ENCODE measurements at regions not wholly inside any gene's neighbourhood (a gene's known extent, or its start where the extent isn't known, plus 50 kb on each side); places are given as distances from the start of the nearest gene placed in this dataset.
"Not testable (repeated sequence)": the region's sequence is repeated elsewhere in the genome, so short reads cannot be mapped to it uniquely, and the experiment has no call there.

DNA sequence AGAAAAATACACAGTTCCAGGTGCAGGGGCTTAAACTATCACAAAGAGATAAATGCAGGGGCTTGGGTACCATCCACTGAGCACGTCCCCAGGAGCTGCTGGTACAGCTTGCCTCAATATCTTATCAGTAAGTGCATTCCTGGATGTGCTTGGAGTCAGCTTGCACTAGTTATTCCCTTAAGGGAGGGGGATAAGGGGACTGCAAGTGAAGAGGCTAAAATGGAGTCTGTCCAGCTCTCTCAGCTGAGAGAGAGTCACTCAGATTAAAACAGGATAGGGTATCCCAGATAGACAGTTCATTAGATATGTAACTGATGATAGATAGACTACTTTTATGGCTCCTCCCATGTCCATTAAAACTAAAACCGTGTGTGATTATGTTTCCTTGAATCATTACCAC lies 82.5 kb downstream of the PRR15 start:
- H3K23ac ChIP-seq (ENCODE audit: insufficient read length); H2AFZ ChIP-seq (ENCODE audit: low read length); H3K4ac ChIP-seq (replicated peaks; ENCODE audit: insufficient read length, low read depth, low read length); H3K56ac ChIP-seq (replicated peaks; ENCODE audit: insufficient read length, low read depth, low read length); H3K79me2 ChIP-seq (ENCODE audit: control insufficient read depth in 1 of 2, insufficient read depth in 2 of 2, low read length in 2 of 2); H3K4me3 ChIP-seq (ENCODE audit: extremely low read depth in 1 of 4, insufficient read depth in 2 of 4, low read depth in 3 of 4, low read length in 4 of 4); H2BK15ac ChIP-seq (ENCODE audit: low read length); H3K4me1 ChIP-seq (replicated peaks in 1 of 4; ENCODE audit: control insufficient read depth in 3 of 4, insufficient read depth in 4 of 4, low read length in 3 of 4); H4K91ac ChIP-seq (replicated peaks; ENCODE audit: insufficient read length, low read length); H4K20me1 ChIP-seq (replicated peaks in 1 of 2; ENCODE audit: control insufficient read depth in 1 of 2, insufficient read depth in 2 of 2, low read length in 2 of 2); H3K36me3 ChIP-seq (ENCODE audit: control insufficient read depth in 2 of 4, insufficient read depth in 4 of 4, low read length in 3 of 4); FAIRE-seq; H3K27me3 ChIP-seq (replicated peaks in 1 of 4; ENCODE audit: control insufficient read depth in 3 of 4, extremely low read depth in 1 of 4, insufficient read depth in 3 of 4, low read length in 3 of 4); DNase-seq (ENCODE audit: low read depth in 1 of 2, low spot score in 2 of 2); H3K18ac ChIP-seq (ENCODE audit: extremely low read depth, low read length); H3K79me1 ChIP-seq (ENCODE audit: low read depth, low read length); H4K5ac ChIP-seq (ENCODE audit: insufficient read length, low read depth, low read length); H2AK5ac ChIP-seq (ENCODE audit: low read depth, low read length); H3K14ac ChIP-seq (ENCODE audit: insufficient read length); H2BK120ac ChIP-seq (replicated peaks; ENCODE audit: low read depth, low read length); POLR2A ChIA-PET (ENCODE audit: partially characterized antibody); H2BK20ac ChIP-seq (ENCODE audit: low read length); H3K4me2 ChIP-seq (ENCODE audit: insufficient read depth in 1 of 2, low read depth in 2 of 2, low read length in 2 of 2); H3K23me2 ChIP-seq (ENCODE audit: low read depth, low read length); H3K27ac ChIP-seq (ENCODE audit: low read depth, low read length); H3K9me3 ChIP-seq (ENCODE audit: insufficient read depth in 2 of 2, low read depth in 1 of 2, low read length in 1 of 2); H4K8ac ChIP-seq (ENCODE audit: extremely low read depth, insufficient read depth, low read length); H2BK12ac ChIP-seq (ENCODE audit: low read depth, low read length); H2BK5ac ChIP-seq (ENCODE audit: low read depth, low read length); H3K9ac ChIP-seq (replicated peaks in 1 of 4; ENCODE audit: extremely low read depth in 1 of 4, low read depth in 3 of 4, low read length in 3 of 4): not testable (repeated sequence)
- 82% methylated on average over 2 of the region's 2 CpGs; no CpG with 5 or more reads in 1 of the 2 experiments for WGBS, 2 experiments (ENCODE audit: extremely low coverage in 1 of 2, insufficient coverage in 1 of 2, insufficient read length in 1 of 2, insufficient replicate concordance in 2 of 2, low coverage in 1 of 2, low lambda C conversion rate in 2 of 2, missing lambda C conversion rate in 1 of 2)
- CTCF ChIA-PET (ENCODE audit: partially characterized antibody) = interaction anchor here (0.6 to 1.2 kb wide), 3 partner anchors 8 to 203 kb away, joined by 3 read pairs; no protein-coding TSS in a partner anchor
